RWPE1 (cell line): ENCODE measurements at regions not wholly inside any gene's neighbourhood (a gene's known extent, or its start where the extent isn't known, plus 50 kb on each side); places are given as distances from the start of the nearest gene placed in this dataset.

Source experiments
- CTCF ChIA-PET: fragments of 350-600 bp; sonication (Branson Sonifier 250); formaldehyde crosslinking; extraction: SDS; loops from one replicate; lab custom pipeline; 2021; lab: Yijun Ruan, JAX
- POLR2A ChIA-PET: fragments of 400-600 bp; formaldehyde crosslinking; extraction: SDS; loops from one replicate; lab custom pipeline; 2020; ENCODE audit warnings: antibody characterized with exemption; ENCODE audit not compliant: low non-redundant PET; lab: Yijun Ruan, JAX
- DNase-seq: peaks from one replicate; pipeline ENCODE4 v3.0.0; 2012; ENCODE audit warnings: low spot score
- H3K27ac ChIP-seq: fragments of 450-650 bp; 2 replicates; pipeline ENCODE4 v1.5.1; 2017
- TF ChIP-seq, protein P1 (sequence below): fragments of 450-650 bp; conservative IDR thresholded peaks from 2 replicates; pipeline ENCODE4 v1.5.1; 2017; ENCODE audit warnings: low read depth, mild to moderate bottlenecking

DNA sequence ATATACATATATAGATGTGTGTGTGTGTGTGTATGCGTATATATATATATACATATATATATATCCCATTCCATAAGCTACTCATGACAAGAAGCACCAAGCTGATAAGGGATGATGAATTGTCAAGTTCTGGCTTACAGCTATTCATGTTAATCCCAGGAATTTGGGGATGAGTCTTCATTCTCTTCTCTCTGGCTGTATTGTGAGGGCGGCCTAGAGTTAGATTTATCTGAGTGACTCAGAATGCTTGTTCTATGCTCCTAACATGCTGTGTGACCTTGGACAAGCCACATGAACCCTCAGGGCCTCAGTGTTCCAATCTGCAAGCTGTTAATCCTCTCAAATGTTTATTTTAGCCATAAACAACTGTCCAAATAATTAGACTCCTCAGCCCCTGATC, 749.0 kb downstream of the MED13L start:
- TF ChIP-seq, protein P1, sequence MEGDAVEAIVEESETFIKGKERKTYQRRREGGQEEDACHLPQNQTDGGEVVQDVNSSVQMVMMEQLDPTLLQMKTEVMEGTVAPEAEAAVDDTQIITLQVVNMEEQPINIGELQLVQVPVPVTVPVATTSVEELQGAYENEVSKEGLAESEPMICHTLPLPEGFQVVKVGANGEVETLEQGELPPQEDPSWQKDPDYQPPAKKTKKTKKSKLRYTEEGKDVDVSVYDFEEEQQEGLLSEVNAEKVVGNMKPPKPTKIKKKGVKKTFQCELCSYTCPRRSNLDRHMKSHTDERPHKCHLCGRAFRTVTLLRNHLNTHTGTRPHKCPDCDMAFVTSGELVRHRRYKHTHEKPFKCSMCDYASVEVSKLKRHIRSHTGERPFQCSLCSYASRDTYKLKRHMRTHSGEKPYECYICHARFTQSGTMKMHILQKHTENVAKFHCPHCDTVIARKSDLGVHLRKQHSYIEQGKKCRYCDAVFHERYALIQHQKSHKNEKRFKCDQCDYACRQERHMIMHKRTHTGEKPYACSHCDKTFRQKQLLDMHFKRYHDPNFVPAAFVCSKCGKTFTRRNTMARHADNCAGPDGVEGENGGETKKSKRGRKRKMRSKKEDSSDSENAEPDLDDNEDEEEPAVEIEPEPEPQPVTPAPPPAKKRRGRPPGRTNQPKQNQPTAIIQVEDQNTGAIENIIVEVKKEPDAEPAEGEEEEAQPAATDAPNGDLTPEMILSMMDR: no peak
- no peak for DNase-seq
- ChIA-PET POLR2A (no interaction called here), CTCF (interaction anchor here (0.6 kb wide), 1 partner anchor 903 kb away, joined by 3 read pairs; no protein-coding TSS in a partner anchor)
- no peak overlapping the region for H3K27ac ChIP-seq

DNA sequence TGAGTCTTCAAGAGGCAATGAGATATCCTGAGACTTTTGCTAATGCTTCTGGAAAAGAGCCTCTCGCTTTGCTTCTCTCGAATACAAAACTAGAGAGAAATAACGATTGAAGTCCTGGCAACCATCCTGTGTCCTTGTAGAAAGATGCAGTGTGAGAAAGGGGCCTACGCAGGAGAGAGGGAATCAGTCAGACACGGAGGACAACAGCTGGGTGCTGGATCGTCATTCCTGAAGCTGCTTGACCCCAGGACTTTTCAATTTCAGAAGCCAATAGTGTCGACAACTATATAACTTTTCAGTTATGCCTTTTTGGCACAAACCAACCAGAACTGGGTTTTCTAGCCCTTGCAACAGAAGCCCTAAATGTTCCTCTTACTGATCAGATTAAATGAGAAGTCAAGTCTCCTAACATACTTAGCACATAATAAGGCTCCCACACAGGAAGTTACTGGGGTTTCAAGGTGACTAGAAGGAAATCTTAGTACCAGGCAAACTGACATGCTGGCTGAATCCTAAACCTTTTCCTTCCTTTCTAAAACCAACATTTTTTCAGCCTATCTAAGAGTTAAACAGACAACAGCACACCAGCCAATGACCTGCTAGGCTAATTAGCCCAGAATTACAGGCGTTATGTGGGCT, 755.6 kb downstream of the MED13L start:
- CTCF ChIA-PET: no interaction called here
- TF ChIP-seq, protein P1: no peak
- no peak for DNase-seq
- POLR2A ChIA-PET: no interaction called here
- H3K27ac ChIP-seq: no peak overlapping the region

DNA sequence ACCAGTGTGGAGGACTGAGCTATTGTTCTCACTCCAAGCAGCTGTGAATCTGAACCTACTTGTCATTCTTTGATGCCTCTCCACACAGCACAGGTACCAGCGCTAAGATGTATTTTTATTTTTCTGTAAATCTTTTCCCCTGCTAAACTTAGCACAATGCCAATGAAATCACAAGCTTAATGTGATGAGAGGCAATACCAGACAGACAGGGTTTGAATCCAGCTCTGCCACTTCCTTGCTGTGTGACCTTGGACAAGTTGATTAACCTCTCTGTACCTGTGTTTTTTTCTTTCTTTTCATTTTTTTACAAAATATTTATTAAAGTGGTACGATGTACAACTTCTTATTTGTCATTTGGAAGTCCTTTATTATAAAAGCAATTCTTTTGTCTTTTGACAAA, 757.6 kb downstream of the MED13L start:
- CTCF ChIA-PET: no interaction called here

DNA sequence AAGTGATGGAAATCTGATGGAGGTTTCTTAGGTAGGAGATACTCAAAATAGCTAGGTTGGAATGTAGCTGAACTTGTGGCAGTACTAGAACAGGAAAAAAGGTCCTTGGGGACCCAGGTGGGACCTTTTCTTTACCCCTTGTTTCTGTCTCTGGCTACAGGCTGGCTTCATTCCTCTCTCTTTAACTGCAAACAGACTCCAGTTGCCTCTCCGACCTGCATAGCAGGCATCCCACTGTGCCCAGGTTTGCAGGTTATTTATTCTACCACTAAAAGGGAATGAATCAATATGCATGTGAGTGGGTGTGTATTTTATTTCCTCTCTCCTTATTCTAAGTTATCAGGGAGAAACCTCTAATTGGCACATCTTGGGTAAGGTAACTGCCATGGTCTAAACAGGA, 758.1 kb downstream of the MED13L start:
- DNase-seq: no peak
- TF ChIP-seq, protein P1: no peak
- H3K27ac ChIP-seq: no peak overlapping the region
- POLR2A ChIA-PET: no interaction called here
- CTCF ChIA-PET: no interaction called here

More for the DNA sequence above, 757.6 kb downstream of the MED13L start:
- no peak for DNase-seq
- POLR2A ChIA-PET: no interaction called here
- TF ChIP-seq, protein P1: no peak
- no peak overlapping the region for H3K27ac ChIP-seq

DNA sequence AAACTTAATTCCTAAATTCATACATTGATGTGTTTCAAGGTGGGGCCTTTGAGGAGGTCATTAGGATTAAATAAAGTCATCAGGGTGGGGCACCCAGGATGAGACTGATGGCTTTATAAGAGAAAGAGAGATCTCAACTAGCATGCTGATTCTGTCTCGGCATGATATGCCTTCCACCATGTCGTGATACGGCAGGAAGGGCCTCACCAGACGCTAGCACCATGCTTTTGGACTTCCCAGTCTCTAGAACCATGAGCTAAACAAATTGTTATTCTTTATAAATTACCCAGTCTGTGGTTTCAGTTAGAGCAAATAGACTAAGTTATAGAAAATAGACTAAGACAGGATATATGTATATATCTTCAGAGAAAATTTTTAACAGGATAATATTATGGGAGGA, 759.6 kb downstream of the MED13L start:
- DNase-seq: no peak
- TF ChIP-seq, protein P1: no peak
- ChIA-PET POLR2A (no interaction called here), CTCF (no interaction called here)
- no peak overlapping the region for H3K27ac ChIP-seq

DNA sequence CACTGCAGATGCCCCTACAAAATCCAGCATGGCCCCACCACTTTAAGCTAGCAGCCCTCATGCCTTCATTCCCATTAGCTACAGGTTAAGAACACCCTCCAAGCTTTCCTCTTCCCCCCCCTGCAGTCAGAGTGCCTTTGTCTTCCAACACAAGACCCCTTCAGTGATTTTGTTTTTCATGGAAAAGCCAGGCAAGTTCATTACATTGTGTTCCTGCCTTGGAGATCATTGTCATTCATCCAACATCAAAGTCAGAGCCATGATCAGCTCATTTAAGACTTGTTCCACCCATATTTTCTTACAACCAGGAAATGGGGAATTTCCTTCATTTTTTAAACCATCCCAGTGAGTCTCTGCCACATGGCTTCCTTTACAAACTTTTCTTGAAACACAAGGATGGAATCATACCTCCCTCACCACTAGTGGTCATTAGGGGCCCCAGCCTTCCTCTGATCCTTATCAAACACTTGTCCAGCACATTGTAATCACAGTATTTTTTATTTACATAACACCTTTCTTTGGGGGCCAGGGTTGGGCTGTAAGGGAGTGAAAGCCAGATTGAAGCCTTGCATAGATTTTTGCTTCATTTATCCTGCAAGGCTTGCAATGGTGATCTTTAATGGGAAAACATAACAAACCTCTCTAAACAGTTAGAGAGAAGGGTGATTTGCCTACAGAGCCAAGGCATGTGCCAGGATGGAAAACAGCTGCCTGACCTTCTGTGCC, 765.3 kb downstream of the MED13L start:
- no peak overlapping the region for H3K27ac ChIP-seq
- CTCF ChIA-PET: no interaction called here
- POLR2A ChIA-PET: no interaction called here
- TF ChIP-seq, protein P1: no peak
- no peak for DNase-seq
